GM19438 (cell line): ENCODE measurements at regions not wholly inside any gene's neighbourhood (a gene's known extent, or its start where the extent isn't known, plus 50 kb on each side); places are given as distances from the start of the nearest gene placed in this dataset.

ENCODE experiments used
- ATAC-seq: cut with Tn5 transposase; IDR thresholded peaks from one replicate; pipeline ENCODE4 v1.9.1; 2021; ENCODE audit warnings: low read depth; ENCODE audit not compliant: unreplicated experiment

GRCh38 chr13:77429320-77430142 is 102.6 kb upstream of the MYCBP2 start:
- peak; percentile 82 for ATAC-seq

- no peak for ATAC-seq
Measured at GRCh38 chr13:77425705-77426104, 98.8 kb upstream of the MYCBP2 start.

DNA sequence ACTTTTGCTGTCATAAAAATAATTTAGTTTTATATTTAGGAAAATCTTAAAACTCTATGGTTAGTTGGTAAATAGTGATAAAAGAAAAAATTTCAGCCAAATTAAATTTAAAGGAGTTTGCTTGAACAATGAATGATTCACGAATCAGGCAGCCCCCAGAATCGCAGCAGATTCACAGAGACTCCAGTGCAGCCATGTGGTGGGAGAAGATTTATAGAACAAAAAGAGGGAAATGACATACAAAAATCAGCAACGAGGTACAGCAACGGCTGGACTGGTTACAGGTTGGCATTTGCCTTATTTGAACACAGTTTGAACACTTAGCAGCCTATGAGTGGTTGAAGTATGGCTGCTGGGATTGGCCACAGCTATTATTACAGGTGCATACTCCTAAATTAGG is 96.4 kb upstream of the MYCBP2 start:
- ATAC-seq = no peak

DNA sequence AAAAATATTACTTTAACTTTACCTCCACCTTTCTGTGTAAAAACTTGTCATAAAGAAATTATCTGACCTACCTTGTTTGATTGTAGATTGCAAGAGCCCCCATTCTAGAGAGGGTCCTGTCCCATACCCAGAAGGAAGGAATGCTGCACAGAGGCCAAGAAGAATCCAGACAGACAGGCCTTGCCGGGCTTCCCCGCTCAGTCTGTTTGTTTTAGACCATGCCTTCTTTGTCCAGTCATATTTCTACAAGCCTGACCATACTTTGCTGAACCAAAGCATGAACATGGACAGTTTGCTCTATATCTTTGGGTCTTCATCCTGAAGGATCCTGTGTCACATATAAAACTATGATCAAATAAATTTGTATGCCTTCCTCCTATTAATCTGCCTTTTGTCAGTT is 95.8 kb upstream of the MYCBP2 start:
- no peak for ATAC-seq

DNA sequence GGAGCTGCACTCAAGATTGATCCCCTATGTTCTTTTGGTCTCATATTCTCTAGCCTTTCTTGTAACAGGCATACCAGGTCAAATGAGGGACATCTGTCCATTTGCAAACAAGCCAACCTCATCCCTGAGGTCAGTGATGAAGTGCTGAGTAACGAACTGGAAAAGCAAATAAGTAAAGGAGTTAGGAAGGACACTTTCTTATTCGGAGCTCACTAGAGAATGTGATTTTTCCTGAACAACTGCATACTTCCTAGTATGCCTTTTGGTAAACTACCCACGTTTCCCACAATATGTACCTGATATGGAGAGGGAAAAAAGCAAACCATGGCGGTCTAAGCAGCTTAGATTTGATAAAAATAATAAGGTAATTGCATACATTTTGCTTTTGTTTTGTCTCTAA is 91.0 kb upstream of the MYCBP2 start:
- ATAC-seq = no peak

DNA sequence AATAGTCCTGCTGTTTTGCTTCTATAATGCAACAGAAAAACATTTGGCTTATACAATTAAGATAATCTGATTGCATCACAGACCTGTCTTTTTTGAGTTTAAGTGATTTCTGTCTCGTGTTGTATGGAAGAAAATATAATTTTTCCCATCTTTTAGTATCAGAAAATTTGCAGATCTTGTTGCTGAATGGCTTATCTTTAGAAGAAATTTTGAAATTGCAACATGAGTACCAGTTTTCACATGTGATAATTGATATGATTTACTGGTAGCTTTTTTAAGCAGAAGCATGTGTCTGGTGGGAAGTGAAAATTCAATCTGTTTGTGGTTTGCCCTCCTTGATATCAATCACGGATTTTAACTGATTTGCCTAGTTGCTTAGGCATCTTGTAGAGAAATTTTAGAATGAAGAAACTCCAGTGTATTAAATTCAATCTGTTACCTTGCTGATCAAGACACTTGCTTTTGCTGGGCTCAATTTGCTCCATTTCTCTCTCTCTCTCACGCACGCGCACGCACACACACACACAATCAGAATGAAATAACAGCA is 89.8 kb upstream of the MYCBP2 start:
- ATAC-seq = no peak

GRCh38 chr13:77415253-77416071 is 88.6 kb upstream of the MYCBP2 start:
- ATAC-seq = peak; percentile 73

DNA sequence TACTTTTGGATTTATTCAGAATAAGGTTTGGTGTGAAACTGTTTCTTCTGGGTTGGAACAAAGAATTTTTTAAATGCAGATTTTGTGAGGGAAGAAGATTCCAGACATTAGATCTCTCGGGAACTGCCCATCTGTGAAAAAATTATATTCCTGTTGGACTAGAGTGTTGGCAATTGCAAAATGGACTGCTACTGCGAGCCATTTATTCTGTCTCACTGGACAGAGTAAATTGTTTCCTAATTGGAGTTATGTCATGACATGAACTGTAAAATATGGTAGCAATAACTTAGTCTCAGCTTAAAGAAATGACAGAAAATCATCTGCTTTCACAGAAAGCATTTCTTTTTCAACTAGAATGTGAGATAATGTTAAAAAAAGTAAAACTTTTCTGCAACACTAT is 86.0 kb upstream of the MYCBP2 start:
- no peak for ATAC-seq

DNA sequence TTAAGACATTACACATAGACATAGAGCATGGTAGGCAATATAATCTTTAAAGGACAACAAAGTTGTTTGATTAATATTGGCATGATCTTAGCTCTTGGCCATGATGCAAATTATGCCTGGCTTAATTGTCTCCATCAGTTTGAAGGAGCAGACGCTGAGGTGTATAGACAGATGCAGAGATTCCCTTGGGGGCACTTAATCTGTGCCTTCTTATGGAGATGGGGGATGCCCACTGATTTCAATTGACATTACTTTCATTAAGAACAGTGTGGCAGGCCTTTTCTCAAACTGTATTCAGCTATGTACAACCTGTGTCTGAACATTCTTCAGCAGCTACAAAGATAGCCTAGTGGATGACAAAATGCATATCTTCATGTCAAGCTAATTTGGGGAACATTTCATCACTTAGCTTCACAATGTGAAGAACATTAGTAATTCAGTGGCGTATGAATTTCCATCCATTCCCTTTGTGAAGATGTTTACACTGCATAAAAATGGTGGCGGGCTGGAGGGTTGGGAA is 85.3 kb upstream of the MYCBP2 start:
- no peak for ATAC-seq

DNA sequence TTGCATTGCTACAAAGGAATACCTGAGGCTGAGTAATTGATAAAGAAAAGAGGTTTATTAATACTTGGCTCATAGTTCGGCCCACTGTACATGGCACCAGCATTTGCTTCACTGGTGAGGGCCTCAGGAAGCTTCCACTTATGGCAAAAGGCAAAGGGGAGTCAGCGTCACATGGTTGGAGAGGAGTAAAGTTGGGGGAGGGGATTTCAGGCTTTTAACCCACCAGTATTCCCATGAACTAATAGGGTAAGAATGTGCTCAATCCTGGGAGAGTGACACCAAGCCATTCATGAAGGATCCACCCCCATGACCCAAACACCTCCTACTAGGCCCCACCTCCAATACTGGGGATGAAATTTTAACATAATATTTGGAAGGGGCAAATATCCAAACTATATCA is 82.5 kb upstream of the MYCBP2 start:
- no peak for ATAC-seq

DNA sequence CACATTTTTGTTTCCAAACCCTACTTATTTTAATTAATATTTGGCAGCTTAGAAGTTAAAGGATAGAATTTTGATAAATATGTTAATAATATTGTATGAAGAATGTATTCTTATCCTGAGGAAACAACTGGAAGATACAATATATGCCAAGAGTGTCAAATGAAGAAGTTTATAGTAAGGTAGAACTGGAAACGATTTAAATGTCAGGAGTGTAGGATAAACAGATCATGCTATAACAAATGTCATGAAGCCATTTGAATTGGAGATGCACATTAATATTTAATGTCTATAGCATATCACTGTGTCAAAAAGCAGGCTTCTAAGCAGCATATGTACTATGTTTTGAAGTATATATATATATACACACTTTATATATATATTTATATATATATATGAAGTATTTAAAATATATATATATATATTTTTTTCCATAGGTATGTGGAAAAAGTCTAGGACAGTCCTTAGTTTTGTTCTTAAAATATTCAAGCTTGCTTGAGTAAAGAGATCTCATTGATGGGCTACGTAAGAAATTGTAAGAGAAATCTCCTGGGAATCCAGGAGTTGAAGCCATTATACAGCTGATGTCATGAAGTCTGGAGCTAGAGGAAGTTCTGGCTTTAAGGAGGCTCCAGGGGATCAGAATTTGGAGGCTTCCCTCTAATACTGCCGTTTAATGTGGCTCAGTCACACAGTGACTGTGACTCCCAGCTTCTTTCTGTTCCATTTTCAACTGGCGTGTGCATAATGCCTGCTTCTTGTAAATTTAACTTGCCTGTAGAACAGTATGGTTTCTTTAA is 79.9 kb upstream of the MYCBP2 start:
- ATAC-seq = no peak

DNA sequence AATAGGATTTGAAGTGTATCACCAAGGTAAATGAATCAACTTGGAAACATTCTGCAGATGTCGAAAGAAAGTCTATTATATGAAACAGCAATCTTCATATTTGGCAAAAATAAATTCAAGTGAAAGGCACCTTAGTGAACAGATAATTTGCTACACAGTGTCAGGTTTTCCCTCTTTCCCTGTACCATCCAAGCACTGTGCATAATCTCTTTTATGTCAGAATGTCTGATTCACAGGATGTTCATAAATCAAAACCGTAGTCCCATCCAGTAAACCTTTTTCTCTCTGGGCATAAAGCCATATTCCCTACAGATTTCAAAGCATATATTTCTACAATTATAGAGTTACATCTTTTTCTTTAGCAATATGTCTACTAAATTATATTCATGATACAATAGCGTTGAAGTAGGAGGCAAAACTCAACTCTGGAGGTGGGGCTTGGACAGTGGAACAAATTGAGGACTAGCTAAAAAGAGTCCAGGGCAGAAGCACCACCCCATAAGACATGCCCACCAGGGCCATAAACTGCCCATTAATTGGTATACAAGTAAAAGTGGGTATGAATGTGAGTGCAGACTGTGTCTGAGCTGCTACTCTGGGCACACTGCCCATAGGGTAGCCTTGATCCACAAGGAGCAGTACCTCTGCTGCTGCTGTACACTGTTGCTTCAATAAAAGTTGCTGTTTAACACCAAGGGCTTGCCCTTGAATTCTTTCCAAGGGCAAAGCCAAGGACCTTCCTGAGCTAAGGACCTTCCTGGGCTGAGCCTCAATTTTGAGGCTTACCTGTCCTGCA is 72.1 kb upstream of the MYCBP2 start:
- no peak for ATAC-seq

GRCh38 chr13:77397636-77398035 is 70.7 kb upstream of the MYCBP2 start:
- no peak for ATAC-seq

GRCh38 chr13:77391475-77391874 is 64.6 kb upstream of the MYCBP2 start:
- ATAC-seq = no peak

DNA sequence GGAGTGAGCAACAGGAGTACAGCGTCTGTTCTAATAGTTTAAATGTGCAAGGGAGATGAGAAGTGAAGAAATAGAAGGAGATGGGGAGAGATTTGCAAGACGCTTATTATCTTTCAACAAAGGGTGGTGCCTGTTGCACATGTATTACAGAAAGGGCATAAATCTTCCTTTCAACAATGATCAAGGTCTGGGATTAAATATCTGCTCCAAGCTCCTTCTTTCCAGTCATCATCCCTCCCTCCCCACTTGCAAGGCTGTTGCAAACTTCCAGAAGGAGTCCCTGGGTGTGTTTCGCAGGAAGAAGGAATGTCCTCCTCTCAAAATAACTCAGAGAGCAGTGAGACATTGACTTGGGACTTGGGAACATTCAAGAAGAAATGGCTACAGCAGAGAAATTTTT is 63.5 kb upstream of the MYCBP2 start:
- no peak for ATAC-seq

GRCh38 chr13:77389625-77390000 is 62.7 kb upstream of the MYCBP2 start:
- no peak for ATAC-seq

DNA sequence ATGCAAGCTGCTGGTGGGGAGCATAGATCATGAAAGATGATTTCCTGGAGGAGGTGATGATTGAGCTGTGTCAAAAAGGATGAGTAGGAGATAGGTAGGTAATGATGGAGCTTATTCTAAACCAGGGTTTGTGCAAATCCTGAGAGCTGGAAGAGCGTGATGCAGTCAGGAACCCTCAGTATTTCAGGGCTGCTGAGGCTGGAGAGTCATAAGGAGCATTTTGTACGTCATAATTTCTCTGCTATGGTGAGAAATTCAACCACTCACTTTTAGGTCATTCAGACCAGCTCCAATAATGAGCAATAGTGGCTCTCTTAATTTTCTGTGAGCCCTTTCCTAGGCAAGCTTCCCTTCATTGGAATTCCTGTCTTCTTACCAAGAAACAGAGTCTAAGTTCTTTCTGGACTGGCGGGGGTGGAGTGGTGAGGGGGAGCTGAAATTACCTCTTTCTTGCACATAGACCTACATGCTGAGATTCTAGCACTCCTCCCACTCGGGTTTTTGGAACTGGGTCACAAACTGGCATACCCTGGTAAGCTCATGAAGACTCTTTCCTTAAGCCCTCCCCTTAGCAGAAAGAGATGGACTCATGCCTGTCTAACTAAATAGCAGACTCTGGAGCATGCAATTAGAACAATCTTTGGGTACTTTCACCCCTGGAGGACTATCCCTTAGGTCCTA is 62.2 kb upstream of the MYCBP2 start:
- no peak for ATAC-seq

DNA sequence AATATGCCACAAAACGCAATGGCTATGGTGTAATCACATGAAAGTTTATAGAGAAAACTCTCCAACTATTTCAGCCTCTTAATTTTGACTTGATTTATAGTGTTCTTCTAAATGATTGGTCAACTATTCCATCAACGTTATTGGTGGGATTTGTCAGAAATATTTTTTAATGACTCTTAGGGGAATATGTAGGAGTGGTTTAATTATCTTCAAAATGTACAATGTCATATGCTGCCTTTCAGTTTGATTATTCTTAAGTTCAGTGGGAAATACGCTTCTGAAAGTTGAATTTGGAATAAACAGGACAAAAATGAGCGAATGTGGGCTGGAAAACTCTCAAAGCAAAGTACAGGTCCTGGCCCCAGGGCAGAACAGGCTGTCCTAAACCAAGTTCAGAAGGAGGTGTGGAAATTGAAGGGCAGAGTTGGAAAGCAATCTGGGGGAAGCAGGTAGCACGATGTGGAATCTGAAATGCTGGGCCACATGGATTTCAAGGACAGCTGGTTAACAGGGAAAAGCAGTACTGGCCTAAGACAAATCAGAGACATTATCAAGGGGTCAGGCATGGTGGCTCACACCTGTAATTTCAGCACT is 60.8 kb upstream of the MYCBP2 start:
- no peak for ATAC-seq
